Gastroesophageal sphincter (tissue), 4 donors: ENCODE measurements at regions not wholly inside any gene's neighbourhood (a gene's known extent, or its start where the extent isn't known, plus 50 kb on each side); places are given as distances from the start of the nearest gene placed in this dataset.

Experiments
- ATAC-seq: fragments of 150-250 bp; one replicate; pipeline ENCODE4 v1.9.1; 2016; ENCODE audit warnings: mild to moderate bottlenecking, moderate library complexity
- H3K27ac ChIP-seq, 4 donors: fragments of 200-600 bp; sonication (generic) in 3 of 4; 1 replicate in 3 of 4; 2 replicates in 1 of 4; pipeline ENCODE4 v1.5.1; 2016 to 2019
- H3K27me3 ChIP-seq: fragments of 200-600 bp; sonication (generic); one replicate; pipeline ENCODE4 v1.5.1; 2019
- H3K36me3 ChIP-seq, 2 donors: fragments of 200-600 bp; sonication (generic); one replicate each; pipeline ENCODE4 v1.5.1; 2019; ENCODE audit warnings: control low read depth in 1 of 2
- H3K4me1 ChIP-seq, 3 donors: fragments of 200-600 bp; sonication (generic); 1 replicate in 2 of 3; 2 replicates in 1 of 3; pipeline ENCODE4 v1.5.1; 2016 to 2019; ENCODE audit warnings: control low read depth in 2 of 3
- H3K4me3 ChIP-seq, 2 donors: fragments of 200-600 bp; sonication (generic); one replicate each; pipeline ENCODE4 v1.5.1; 2019; ENCODE audit warnings: mild to moderate bottlenecking in 1 of 2, moderate library complexity in 1 of 2
- H3K9me3 ChIP-seq, 3 donors: fragments of 200-600 bp; sonication (generic); one replicate each; pipeline ENCODE4 v1.5.1; 2017 to 2019; ENCODE audit warnings: control low read depth in 2 of 3
- CTCF ChIP-seq, 4 experiments: fragments of 200-600 bp in 2 of 4; fragments of 450-650 bp in 2 of 4; sonication (generic) in 1 of 4; IDR thresholded peaks; one replicate each; pipeline ENCODE4 v1.5.1; 2017 to 2019; ENCODE audit warnings: antibody characterized with exemption in 4 of 4, mild to moderate bottlenecking in 2 of 4, moderate library complexity in 2 of 4
- EP300 ChIP-seq: sonication (generic); formaldehyde crosslinking; IDR thresholded peaks from one replicate; pipeline ENCODE4 v1.6.1; 2017; ENCODE audit warnings: antibody characterized with exemption, mild to moderate bottlenecking
- POLR2A ChIP-seq, 2 donors: fragments of 450-650 bp; IDR thresholded peaks; one replicate each; pipeline ENCODE4 v1.6.1; 2017; ENCODE audit warnings: antibody characterized with exemption in 2 of 2, mild to moderate bottlenecking in 2 of 2, moderate library complexity in 1 of 2
- POLR2AphosphoS5 ChIP-seq: sonication (generic); formaldehyde crosslinking; IDR thresholded peaks from one replicate; pipeline ENCODE4 v1.6.1; 2017; ENCODE audit warnings: antibody characterized with exemption
- WGBS, 2 donors: methylation state at CpG; one replicate each; pipeline ENCODE4 v1.1.5; 2018; ENCODE audit warnings: low coverage in 1 of 2; 5-methylcytosine and 5-hydroxymethylcytosine counted together

GRCh38 chr13:54965881-54966280 is 1937.3 kb downstream of the OLFM4 start:
- no peaks in the 10 kb centered on the region for H3K4me1 ChIP-seq
- H3K27me3 ChIP-seq = no peaks in the 10 kb centered on the region
- TF ChIP-seq POLR2AphosphoS5 (no peak), CTCF (IDR thresholded peaks at IDR 0.05) (no peak), POLR2A (IDR thresholded peaks at IDR 0.05) (no peak), EP300 (no peak)
- no peak for ATAC-seq
- no peak overlapping the region for H3K4me3 ChIP-seq
- no peaks in the 10 kb centered on the region for H3K36me3 ChIP-seq
- WGBS, 2 donors = 58 to 65% methylated on average over 2 of the region's 2 CpGs
- H3K9me3 ChIP-seq = peaks cover 0 to 7% (median 0%) of the 10 kb centered on the region in 3 donors
- no peak overlapping the region for H3K27ac ChIP-seq

- 62 to 73% methylated on average over 5 of the region's 5 CpGs for WGBS, 2 donors
- H3K36me3 ChIP-seq = no peaks in the 10 kb centered on the region
- TF ChIP-seq EP300 (no peak), CTCF (IDR thresholded peaks at IDR 0.05) (no peak), POLR2A (IDR thresholded peaks at IDR 0.05) (no peak), POLR2AphosphoS5 (no peak)
- no peaks in the 10 kb centered on the region for H3K27me3 ChIP-seq
- no peaks in the 10 kb centered on the region for H3K9me3 ChIP-seq
- H3K27ac ChIP-seq = no peak overlapping the region
- no peak for ATAC-seq
- no peaks in the 10 kb centered on the region for H3K4me1 ChIP-seq
- H3K4me3 ChIP-seq = no peak overlapping the region
These were observed 1944.2 kb downstream of the OLFM4 start for GRCh38 chr13:54972838-54973237.

DNA sequence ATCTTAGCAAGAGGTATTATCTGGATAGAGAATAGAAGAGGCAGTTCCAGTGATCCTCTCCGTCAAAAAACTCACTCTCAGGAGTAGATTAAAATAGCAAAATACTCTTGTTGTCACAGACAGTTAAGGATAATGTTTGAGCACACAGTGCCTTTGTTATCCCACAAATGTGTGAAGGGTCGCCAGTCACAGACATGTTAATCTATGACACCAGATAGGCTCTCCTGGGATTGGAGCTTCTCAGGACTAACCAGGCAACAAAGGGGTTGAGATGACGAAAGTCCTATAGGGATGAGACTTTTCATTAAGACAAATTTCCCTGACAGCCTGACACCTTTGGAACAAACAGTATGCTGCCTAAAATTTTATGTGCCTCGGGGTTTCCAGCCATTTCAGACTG is 1947.1 kb downstream of the OLFM4 start:
- Histone ChIP-seq H3K4me1 (no peaks in the 10 kb centered on the region), H3K36me3 (no peaks in the 10 kb centered on the region), H3K27me3 (no peaks in the 10 kb centered on the region), H3K9me3 (no peaks in the 10 kb centered on the region), H3K27ac (no peak overlapping the region), H3K4me3 (no peak overlapping the region)
- ATAC-seq = no peak
- 65 to 84% methylated on average over 4 of the region's 4 CpGs for WGBS, 2 donors
- no peak for TF ChIP-seq POLR2AphosphoS5
- no peak for TF ChIP-seq POLR2A (IDR thresholded peaks at IDR 0.05)
- no peak for TF ChIP-seq EP300
- TF ChIP-seq CTCF (IDR thresholded peaks at IDR 0.05) = no peak

- H3K9me3 ChIP-seq = no peaks in the 10 kb centered on the region
- H3K27me3 ChIP-seq = no peaks in the 10 kb centered on the region
- no peak overlapping the region for H3K4me3 ChIP-seq
- no peak overlapping the region for H3K27ac ChIP-seq
- H3K36me3 ChIP-seq = no peaks in the 10 kb centered on the region
- 52 to 82% methylated on average over 3 of the region's 3 CpGs for WGBS, 2 donors
- ATAC-seq = no peak
- no peaks in the 10 kb centered on the region for H3K4me1 ChIP-seq
- TF ChIP-seq POLR2AphosphoS5 (no peak), EP300 (no peak), CTCF (IDR thresholded peaks at IDR 0.05) (no peak), POLR2A (IDR thresholded peaks at IDR 0.05) (no peak)
These were observed 1952.0 kb downstream of the OLFM4 start for GRCh38 chr13:54980651-54981050.

GRCh38 chr13:54989418-54989817 is 1960.8 kb downstream of the OLFM4 start:
- Histone ChIP-seq H3K4me3 (no peak overlapping the region), H3K27me3 (no peaks in the 10 kb centered on the region), H3K36me3 (no peaks in the 10 kb centered on the region), H3K9me3 (no peaks in the 10 kb centered on the region), H3K27ac (no peak overlapping the region), H3K4me1 (no peaks in the 10 kb centered on the region)
- 76 to 79% methylated on average over 3 to 4 of the region's 4 CpGs for WGBS, 2 donors
- TF ChIP-seq EP300 = no peak
- TF ChIP-seq POLR2A (IDR thresholded peaks at IDR 0.05) = no peak
- no peak for ATAC-seq
